ENCODE measurements at regions not wholly inside any gene's neighbourhood (a gene's known extent, or its start where the extent isn't known, plus 50 kb on each side); places are given as distances from the start of the nearest gene placed in this dataset.

DNA sequence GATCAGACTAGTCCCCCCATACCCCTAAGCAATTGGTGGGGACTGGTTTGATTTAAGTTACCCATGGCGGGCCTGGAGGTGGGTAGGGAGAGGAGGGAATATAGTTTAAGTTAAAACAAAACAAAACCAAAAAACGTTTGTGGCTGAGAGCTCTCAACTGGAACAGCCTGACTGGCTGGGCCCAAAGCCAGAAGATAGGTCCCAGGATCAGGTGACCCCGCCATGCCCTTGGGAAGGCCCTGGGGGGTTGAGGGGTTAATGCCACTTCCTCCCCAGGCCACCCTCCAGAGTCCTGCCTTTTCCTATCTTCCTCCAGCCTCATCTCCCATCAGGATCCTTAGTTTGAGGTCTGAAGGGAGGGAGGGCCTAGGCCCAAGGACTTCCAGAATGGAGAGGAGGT is 82.3 kb upstream of the LHX1 start:
- Histone ChIP-seq H3K36me3 (ENCODE audit: control insufficient read depth in 1 of 2, insufficient read depth in 2 of 2, low read length in 2 of 2) (no peaks in the 10 kb centered on the region), H3K9me3 (ENCODE audit: control insufficient read depth in 1 of 2, low read length in 2 of 2) (peaks cover 0 to 5% of the 10 kb centered on the region in 2 donors), H3K4me3 (ENCODE audit: low read depth in 1 of 2, low read length in 2 of 2) (no peak overlapping the region), H3K27me3 (ENCODE audit: low read depth, low read length) (no peaks in the 10 kb centered on the region), H3K4me1 (ENCODE audit: control insufficient read depth in 1 of 2, insufficient read depth in 2 of 2, low read length in 2 of 2) (no peaks in the 10 kb centered on the region), H3K27ac (ENCODE audit: low read length) (no peak overlapping the region)

DNA sequence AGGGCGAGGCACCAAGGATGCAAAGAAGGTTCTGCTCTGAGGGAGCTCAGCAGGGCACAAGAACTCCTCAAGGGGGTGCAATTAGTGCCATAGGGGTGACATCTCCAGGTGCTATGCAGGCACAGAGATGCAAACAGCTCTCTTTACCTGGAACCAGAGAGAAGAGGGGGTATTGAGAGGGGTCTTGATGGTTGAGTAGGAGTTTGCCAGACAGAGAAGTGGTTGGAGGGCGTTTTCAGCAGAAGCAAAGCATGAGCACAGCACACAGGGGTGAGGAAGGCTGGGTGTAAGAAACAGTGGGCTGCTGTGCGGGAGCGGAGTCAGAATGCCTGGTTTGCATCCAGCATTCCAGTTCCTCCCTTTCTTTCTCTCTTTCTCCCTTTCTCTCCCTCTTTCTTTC is 81.8 kb upstream of the LHX1 start:
- H3K4me3 ChIP-seq (ENCODE audit: low read depth in 1 of 2, low read length in 2 of 2): no peak overlapping the region
- peaks cover 0 to 5% of the 10 kb centered on the region in 2 donors for H3K9me3 ChIP-seq (ENCODE audit: control insufficient read depth in 1 of 2, low read length in 2 of 2)
- H3K36me3 ChIP-seq (ENCODE audit: control insufficient read depth in 1 of 2, insufficient read depth in 2 of 2, low read length in 2 of 2): no peaks in the 10 kb centered on the region
- H3K27me3 ChIP-seq (ENCODE audit: low read depth, low read length): no peaks in the 10 kb centered on the region
- no peak overlapping the region for H3K27ac ChIP-seq (ENCODE audit: low read length)
- H3K4me1 ChIP-seq (ENCODE audit: control insufficient read depth in 1 of 2, insufficient read depth in 2 of 2, low read length in 2 of 2): no peaks in the 10 kb centered on the region

DNA sequence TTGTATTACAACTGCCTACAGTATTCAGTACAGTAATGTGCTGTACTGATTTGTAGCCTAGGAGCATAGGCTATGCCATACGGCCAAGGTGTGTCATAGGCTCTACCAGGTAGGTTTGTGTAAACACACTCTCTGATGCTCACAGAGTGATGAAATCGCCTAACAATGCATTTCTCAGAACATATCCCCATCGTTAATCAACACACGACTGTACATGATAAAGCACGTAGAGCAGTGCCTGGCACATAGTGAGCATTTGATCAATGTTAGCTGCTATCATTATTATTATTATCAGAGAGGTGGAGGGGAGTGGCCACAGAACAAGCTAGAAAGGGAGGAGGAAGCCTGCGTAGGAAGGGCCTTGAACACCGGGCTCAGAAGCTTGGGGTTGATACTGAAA is 81.1 kb upstream of the LHX1 start:
- H3K4me1 ChIP-seq (ENCODE audit: control insufficient read depth in 1 of 2, insufficient read depth in 2 of 2, low read length in 2 of 2): no peaks in the 10 kb centered on the region
- H3K4me3 ChIP-seq (ENCODE audit: low read depth in 1 of 2, low read length in 2 of 2): no peak overlapping the region
- no peak overlapping the region for H3K27ac ChIP-seq (ENCODE audit: low read length)
- H3K36me3 ChIP-seq (ENCODE audit: control insufficient read depth in 1 of 2, insufficient read depth in 2 of 2, low read length in 2 of 2): no peaks in the 10 kb centered on the region
- H3K27me3 ChIP-seq (ENCODE audit: low read depth, low read length): no peaks in the 10 kb centered on the region
- peaks cover 0 to 5% of the 10 kb centered on the region in 2 donors for H3K9me3 ChIP-seq (ENCODE audit: control insufficient read depth in 1 of 2, low read length in 2 of 2)

DNA sequence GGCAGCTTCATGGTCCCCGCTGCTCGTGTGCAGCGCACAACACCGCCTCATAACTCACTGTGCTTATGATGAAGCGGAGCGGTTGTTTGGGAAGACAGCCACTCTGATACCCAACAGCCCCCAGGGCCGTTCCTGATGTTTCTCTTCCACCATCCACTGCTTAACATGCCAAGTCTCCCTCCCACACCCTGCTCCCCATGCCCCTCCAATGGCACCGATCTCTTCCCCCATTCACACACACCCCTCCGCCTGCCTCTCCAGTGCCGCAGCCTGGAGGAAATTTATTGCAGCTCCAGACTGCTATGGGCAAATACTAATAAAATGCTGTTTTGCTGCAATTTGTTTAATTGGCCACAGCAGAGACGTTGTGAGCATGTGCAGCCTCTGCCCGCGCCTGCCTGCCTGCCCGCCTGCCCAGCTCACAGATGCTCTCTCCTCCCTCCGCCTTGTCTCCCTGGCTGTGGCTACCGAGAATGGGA is 80.3 kb upstream of the LHX1 start:
- Histone ChIP-seq H3K36me3 (ENCODE audit: control insufficient read depth in 1 of 2, insufficient read depth in 2 of 2, low read length in 2 of 2) (no peaks in the 10 kb centered on the region), H3K4me3 (ENCODE audit: low read depth in 1 of 2, low read length in 2 of 2) (no peak overlapping the region), H3K27ac (ENCODE audit: low read length) (no peak overlapping the region), H3K4me1 (ENCODE audit: control insufficient read depth in 1 of 2, insufficient read depth in 2 of 2, low read length in 2 of 2) (no peaks in the 10 kb centered on the region), H3K27me3 (ENCODE audit: low read depth, low read length) (no peaks in the 10 kb centered on the region), H3K9me3 (ENCODE audit: control insufficient read depth in 1 of 2, low read length in 2 of 2) (peaks cover 0 to 5% of the 10 kb centered on the region in 2 donors)

DNA sequence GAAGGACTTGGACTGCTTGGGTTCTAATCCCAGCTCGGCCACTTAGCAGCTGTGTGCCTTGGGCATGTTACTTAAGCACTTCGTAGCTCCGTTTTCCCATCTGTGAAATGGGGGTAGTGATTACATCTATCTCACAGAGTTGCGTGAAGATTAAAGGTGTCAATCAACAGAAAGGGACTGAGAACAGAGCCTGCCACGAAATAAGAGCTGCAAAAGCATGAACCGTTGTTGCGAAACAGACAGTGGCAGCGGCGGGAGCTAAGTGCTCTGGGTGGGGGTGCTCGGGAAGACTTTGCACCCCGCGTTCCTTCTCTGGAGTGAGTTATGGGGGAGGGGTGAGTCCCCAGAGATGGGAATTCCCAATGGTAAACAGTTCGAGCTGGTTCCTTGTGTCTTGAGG is 79.6 kb upstream of the LHX1 start:
- Histone ChIP-seq H3K9me3 (ENCODE audit: control insufficient read depth in 1 of 2, low read length in 2 of 2) (peaks cover 0 to 5% of the 10 kb centered on the region in 2 donors), H3K36me3 (ENCODE audit: control insufficient read depth in 1 of 2, insufficient read depth in 2 of 2, low read length in 2 of 2) (no peaks in the 10 kb centered on the region), H3K27me3 (ENCODE audit: low read depth, low read length) (no peaks in the 10 kb centered on the region), H3K27ac (ENCODE audit: low read length) (no peak overlapping the region), H3K4me1 (ENCODE audit: control insufficient read depth in 1 of 2, insufficient read depth in 2 of 2, low read length in 2 of 2) (no peaks in the 10 kb centered on the region), H3K4me3 (ENCODE audit: low read depth in 1 of 2, low read length in 2 of 2) (no peak overlapping the region)

DNA sequence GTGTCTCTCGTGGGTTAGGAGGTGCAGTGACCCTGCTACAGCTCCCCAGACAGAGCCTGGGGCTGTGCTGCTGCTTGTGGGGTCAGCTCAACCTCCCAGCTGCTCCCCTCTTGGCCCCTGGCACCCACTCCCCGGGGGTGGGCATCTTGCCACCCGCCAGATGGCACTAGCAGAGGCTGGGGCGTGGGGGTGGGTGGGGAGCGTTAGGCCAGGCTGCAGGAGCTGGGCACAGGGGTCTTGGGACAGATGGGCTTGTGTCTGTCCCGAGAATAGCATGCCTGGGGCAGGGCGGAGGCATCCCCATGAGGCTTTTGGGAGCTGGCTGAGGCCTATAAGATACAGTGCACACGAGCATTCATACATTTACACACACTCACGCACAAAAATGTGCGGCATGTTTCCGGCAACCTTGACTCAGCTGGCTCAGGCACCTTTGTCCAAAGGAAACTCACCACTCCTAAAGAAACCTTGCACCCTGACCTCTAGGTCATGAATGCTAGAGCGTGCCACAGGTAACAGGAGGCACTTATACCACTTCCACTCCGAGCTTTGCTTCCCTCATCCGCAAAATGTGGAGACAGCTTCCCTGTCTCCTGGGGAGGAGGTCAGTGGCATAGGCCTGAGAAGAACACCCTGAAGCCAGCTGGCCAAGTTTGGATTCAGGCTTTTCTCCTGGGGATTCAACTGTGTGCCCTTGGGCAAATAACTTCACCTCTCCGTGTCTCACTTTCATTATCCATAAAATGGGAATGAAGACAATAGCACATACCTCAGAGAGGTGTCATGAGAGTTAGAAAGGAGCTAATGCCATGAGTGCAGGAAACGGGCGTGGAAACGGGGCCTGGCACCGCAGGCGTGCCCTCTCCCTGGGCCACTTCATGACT is 78.9 kb upstream of the LHX1 start:
- Histone ChIP-seq H3K4me1 (ENCODE audit: control insufficient read depth in 1 of 2, insufficient read depth in 2 of 2, low read length in 2 of 2) (no peaks in the 10 kb centered on the region), H3K36me3 (ENCODE audit: control insufficient read depth in 1 of 2, insufficient read depth in 2 of 2, low read length in 2 of 2) (no peaks in the 10 kb centered on the region), H3K27me3 (ENCODE audit: low read depth, low read length) (no peaks in the 10 kb centered on the region), H3K4me3 (ENCODE audit: low read depth in 1 of 2, low read length in 2 of 2) (no peak overlapping the region), H3K9me3 (ENCODE audit: control insufficient read depth in 1 of 2, low read length in 2 of 2) (peaks cover 0 to 5% of the 10 kb centered on the region in 2 donors), H3K27ac (ENCODE audit: low read length) (no peak overlapping the region)

DNA sequence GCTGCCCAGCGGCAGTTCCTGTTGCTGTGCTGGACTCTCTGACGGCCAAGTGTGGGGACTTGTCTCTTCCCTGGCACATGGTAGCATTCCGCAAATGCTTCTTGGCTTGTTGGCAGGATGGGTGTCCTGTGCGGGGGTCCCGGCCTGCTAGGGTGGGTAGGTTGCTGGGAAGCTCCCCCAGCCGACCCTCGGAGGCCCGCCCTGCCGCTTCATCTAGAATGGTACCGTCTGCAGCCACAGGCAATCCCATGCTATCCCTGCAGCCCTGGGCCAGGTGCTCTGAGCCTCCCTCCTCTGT is 78.3 kb upstream of the LHX1 start:
- Histone ChIP-seq H3K4me3 (ENCODE audit: low read depth in 1 of 2, low read length in 2 of 2) (no peak overlapping the region), H3K27me3 (ENCODE audit: low read depth, low read length) (no peaks in the 10 kb centered on the region), H3K4me1 (ENCODE audit: control insufficient read depth in 1 of 2, insufficient read depth in 2 of 2, low read length in 2 of 2) (no peaks in the 10 kb centered on the region), H3K36me3 (ENCODE audit: control insufficient read depth in 1 of 2, insufficient read depth in 2 of 2, low read length in 2 of 2) (no peaks in the 10 kb centered on the region), H3K9me3 (ENCODE audit: control insufficient read depth in 1 of 2, low read length in 2 of 2) (peaks cover 0 to 5% of the 10 kb centered on the region in 2 donors), H3K27ac (ENCODE audit: low read length) (no peak overlapping the region)

DNA sequence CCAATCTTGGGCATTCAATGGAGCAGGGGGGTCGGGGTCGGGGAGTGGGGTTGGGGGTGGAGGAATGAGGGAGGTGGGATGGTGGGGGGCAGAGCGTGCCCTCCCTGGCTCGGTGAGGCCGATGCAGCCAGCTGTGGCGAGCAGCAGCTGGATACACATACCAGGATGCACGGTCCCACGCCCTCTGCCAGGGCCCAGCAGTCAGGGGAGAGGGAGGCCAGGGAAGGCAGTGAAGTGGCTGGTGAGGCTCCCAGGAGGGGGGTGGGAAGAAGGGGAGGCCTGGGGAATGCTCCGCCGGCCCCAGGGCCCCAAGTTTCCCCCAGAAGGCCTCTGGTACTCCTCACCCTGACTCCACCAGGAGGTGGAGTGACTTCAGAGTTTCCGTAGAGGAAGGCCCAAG is 77.6 kb upstream of the LHX1 start:
- H3K36me3 ChIP-seq (ENCODE audit: control insufficient read depth in 1 of 2, insufficient read depth in 2 of 2, low read length in 2 of 2): no peaks in the 10 kb centered on the region
- no peak overlapping the region for H3K4me3 ChIP-seq (ENCODE audit: low read depth in 1 of 2, low read length in 2 of 2)
- no peak overlapping the region for H3K27ac ChIP-seq (ENCODE audit: low read length)
- H3K9me3 ChIP-seq (ENCODE audit: control insufficient read depth in 1 of 2, low read length in 2 of 2): peaks cover 0 to 5% of the 10 kb centered on the region in 2 donors
- no peaks in the 10 kb centered on the region for H3K4me1 ChIP-seq (ENCODE audit: control insufficient read depth in 1 of 2, insufficient read depth in 2 of 2, low read length in 2 of 2)
- H3K27me3 ChIP-seq (ENCODE audit: low read depth, low read length): no peaks in the 10 kb centered on the region

DNA sequence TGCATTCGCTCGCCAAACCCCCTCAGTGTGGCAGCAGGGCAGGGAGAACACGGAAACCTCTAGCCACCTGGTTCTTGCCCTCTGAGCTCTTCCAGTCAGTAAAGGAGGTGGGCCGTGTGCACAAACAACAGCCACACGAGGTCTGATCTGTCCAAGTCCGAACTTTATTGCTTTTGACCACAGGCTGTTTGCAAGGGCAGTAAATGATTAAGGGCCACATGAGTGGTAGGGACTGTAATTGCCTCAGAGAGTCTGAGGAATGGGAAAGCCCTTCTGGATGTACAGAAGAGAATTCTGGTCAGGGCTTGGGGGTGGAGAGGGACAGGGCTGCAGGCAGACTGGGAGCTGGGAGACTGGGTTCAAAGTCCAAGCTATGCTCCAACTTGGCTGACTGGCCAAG is 75.7 kb upstream of the LHX1 start:
- Histone ChIP-seq H3K27ac (ENCODE audit: low read length) (no peak overlapping the region), H3K9me3 (ENCODE audit: control insufficient read depth in 1 of 2, low read length in 2 of 2) (no peaks in the 10 kb centered on the region), H3K4me3 (ENCODE audit: low read depth in 1 of 2, low read length in 2 of 2) (no peak overlapping the region), H3K36me3 (ENCODE audit: control insufficient read depth in 1 of 2, insufficient read depth in 2 of 2, low read length in 2 of 2) (no peaks in the 10 kb centered on the region), H3K4me1 (ENCODE audit: control insufficient read depth in 1 of 2, insufficient read depth in 2 of 2, low read length in 2 of 2) (no peaks in the 10 kb centered on the region), H3K27me3 (ENCODE audit: low read depth, low read length) (no peaks in the 10 kb centered on the region)

DNA sequence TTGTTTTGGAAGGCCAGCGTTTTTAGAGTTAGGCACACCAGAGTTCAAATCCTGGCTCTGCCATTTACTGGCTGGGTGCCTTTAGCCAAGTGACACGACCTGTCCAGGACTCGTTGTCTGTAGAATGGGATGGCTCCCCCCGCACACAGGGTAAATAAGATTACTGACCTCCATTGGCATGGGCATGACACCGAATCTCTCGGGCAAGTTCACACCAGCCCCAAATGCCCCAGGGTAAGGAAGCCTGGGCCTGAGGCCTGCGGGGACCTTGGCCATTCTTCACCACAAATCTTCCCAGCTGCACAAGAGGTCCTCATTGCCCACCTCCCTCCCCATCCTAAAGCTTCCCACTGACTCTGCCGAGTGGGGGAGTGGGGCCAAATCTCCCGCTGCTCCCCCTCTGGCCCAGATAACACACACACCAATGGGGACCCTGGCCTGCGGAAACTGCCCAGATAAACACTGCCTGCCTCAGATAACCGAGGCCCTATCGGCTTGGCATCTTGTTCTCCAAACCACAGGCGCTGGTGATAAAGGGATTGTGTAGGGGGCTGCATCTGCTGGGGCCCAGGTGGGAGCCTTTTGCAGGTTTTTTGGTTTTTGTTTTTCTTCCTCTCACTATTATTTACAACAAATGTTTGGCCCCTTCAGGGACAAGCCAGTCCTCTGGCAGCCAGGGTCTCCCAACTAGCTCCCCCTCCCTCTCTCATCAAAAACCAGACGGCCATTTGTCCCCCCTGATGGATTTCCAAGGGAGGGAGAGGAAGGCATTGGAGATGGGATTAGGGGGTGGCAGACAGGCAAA is 75.0 kb upstream of the LHX1 start:
- no peak overlapping the region for H3K27ac ChIP-seq (ENCODE audit: low read length)

DNA sequence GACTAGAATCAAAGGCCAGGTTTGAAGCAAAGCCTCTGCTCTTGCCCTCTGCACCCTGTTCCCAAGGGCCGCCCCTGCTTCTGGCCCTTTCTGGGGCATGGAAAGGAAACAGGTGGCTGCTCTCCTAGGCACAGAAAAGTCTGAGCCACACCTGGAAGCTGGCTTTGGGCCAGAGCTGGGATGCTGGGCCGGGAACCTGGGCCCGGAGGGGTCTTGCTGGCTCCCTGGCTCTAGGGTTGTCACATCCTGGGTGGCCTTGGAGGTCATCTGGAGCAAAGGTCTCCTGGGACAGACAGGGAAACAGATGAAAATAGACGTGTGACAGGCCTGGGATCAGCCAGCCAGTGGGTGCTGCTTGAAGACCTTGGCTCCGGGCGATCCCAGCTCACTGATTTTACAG is 74.1 kb upstream of the LHX1 start:
- Histone ChIP-seq H3K9me3 (ENCODE audit: control insufficient read depth in 1 of 2, low read length in 2 of 2) (no peaks in the 10 kb centered on the region), H3K36me3 (ENCODE audit: control insufficient read depth in 1 of 2, insufficient read depth in 2 of 2, low read length in 2 of 2) (no peaks in the 10 kb centered on the region), H3K27ac (ENCODE audit: low read length) (no peak overlapping the region), H3K4me1 (ENCODE audit: control insufficient read depth in 1 of 2, insufficient read depth in 2 of 2, low read length in 2 of 2) (no peaks in the 10 kb centered on the region), H3K27me3 (ENCODE audit: low read depth, low read length) (no peaks in the 10 kb centered on the region), H3K4me3 (ENCODE audit: low read depth in 1 of 2, low read length in 2 of 2) (no peak overlapping the region)

More for the DNA sequence above, 75.0 kb upstream of the LHX1 start:
- Histone ChIP-seq H3K36me3 (ENCODE audit: control insufficient read depth in 1 of 2, insufficient read depth in 2 of 2, low read length in 2 of 2) (no peaks in the 10 kb centered on the region), H3K9me3 (ENCODE audit: control insufficient read depth in 1 of 2, low read length in 2 of 2) (no peaks in the 10 kb centered on the region), H3K4me3 (ENCODE audit: low read depth in 1 of 2, low read length in 2 of 2) (no peak overlapping the region), H3K4me1 (ENCODE audit: control insufficient read depth in 1 of 2, insufficient read depth in 2 of 2, low read length in 2 of 2) (no peaks in the 10 kb centered on the region), H3K27me3 (ENCODE audit: low read depth, low read length) (no peaks in the 10 kb centered on the region)

All from muscle layer of duodenum (tissue), 2 donors.